GM19240 (cell line): ENCODE measurements at regions not wholly inside any gene's neighbourhood (a gene's known extent, or its start where the extent isn't known, plus 50 kb on each side); places are given as distances from the start of the nearest gene placed in this dataset.
"Not testable (repeated sequence)": the region's sequence is repeated elsewhere in the genome, so short reads cannot be mapped to it uniquely, and the experiment has no call there.

Source experiments
- DNase-seq: peaks from one replicate; pipeline ENCODE4 v3.0.0; 2011; ENCODE audit warnings: low spot score; ENCODE audit not compliant: insufficient read length

DNA sequence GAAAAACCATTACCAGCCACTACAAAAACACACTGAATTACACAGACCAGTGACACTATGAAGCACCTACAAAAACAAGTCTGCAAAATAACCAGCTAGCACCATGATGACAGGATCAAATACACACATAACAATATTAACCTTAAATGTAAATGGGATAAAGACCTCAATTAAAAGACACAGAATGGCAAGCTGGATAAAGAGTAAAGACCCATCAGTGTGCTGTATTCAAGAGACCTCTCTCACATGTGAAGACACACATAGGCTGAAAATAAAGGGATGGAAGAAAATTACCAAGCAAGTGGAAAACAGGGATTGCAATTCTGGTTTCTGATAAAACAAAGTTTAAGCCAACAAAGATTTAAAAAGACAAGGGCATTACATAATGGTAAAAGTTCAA is 482.7 kb upstream of the MCTP2 start:
- DNase-seq = no peak

DNA sequence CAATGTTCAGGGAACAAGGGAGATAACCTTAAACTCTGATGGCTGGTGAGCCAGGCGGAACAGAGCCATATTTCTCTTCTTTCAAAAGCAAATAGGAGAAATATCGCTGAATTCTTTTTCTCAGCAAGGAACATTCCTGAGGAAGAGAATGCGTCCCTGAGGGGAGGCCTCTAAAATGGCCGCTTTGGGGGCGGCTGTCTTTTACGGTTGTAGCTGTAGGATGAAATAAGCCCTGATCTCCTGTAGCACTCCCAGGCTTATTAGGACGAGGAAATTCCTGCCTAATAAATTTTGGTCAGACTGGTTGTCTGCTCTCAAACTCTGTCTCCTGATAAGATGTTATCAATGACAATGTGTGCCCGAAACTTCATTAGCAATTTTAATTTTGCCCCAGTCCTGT is 496.4 kb upstream of the MCTP2 start:
- DNase-seq = not testable (repeated sequence)

DNA sequence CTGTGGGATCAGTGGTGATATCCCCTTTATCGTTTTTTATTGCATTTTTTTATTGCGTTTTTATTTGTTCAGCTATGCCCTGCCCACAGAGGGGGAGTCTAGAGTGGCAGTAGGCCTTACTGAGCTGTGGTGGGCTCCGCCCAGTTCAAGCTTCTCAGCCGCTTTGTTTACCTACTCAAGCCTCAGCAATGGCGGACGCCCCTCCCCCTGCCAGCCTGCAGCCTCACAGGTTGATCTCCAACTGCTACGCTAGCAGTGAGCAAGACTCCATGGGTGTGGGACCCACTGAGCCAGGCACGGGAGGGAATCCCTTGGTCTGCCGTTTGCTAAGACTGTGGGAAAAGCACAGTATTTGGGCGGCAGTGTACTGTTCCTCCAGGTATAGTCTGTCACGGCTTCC is 500.6 kb upstream of the MCTP2 start:
- no peak for DNase-seq

DNA sequence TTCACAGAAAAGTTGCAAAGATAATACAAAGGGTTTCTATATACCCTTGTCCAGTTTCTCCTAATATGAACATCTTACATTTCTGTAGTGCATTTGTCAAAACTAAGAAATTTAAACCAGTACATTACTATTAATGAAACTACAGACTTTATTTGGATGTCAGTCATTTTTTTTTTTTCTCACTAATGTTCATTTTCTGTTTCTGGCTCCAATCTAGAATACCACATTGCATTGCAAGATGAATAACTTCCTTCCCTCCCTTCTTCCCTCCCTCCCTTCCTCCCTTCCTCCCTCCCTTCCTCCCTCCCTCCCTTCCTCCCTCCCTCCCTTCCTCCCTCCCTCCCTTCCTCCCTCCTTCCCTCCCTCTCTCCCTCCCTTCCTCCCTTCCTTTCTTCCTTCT is 509.2 kb upstream of the MCTP2 start:
- DNase-seq = no peak

DNA sequence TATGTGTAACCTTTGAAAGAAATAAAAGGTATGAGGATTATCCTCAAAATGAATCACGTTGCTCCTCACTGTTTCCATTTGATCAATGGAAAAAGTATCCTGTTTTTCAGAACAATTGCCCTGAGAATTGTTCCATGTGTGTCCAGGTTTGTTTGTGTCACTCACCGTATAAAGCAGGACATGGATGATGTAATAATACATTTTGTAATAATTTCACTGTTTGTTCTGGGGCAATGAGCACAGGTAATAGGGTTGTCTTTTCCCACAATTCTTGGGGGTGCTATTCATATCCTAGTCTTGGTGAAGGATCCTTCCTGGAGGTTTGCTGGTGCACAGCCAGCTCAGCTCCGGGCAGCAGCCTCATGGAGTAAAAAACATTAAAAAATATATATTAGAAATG is 510.8 kb upstream of the MCTP2 start:
- DNase-seq = no peak

DNA sequence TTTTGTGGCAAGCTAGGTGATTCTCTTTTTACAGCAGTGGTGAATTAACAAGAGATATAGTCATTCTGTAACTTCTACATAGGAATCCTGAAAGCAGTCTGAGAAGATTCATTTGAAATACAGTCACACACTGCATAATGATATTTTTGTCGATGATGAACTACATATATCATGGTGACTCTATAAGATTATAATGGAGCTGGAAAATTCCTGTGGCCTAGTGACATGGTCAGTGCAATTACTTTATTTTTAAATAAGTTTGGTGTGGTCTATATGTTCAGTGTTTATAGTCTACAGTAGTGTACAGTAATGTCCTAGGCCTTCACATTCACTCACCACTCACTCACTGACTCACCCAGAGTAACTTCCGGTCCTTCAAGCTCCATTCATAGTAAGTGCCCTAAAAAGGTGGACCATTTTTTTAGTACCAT is 511.4 kb upstream of the MCTP2 start:
- DNase-seq = no peak

DNA sequence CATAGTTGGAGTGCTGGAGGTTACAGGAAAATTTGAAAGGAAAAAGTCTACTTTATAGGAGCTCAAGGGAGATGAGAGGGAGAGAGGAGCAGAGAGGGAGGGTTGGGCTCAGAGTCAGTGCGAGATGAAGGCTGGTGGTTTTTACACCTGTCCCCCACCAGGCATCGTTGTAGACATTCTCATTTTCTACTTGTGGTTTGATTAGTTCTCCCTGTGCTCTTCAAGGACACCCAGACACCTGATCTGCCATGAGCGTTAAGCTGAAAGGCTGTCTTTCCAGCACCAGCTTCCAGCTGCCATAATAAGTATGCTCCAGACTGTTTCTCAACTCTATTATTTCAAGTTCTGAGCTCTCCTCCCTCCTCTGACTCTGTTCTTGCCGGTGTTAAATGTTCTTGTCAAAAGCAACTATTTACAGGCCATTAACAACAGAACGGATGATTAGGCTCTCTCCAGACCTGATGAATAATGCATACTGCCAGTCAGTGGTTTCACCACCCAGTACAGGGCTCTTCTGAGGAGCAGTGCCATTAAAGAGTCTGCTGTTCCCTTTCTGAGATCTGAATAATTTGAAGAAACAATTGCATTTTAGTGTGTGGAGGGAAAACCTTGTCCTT is 514.6 kb upstream of the MCTP2 start:
- no peak for DNase-seq

DNA sequence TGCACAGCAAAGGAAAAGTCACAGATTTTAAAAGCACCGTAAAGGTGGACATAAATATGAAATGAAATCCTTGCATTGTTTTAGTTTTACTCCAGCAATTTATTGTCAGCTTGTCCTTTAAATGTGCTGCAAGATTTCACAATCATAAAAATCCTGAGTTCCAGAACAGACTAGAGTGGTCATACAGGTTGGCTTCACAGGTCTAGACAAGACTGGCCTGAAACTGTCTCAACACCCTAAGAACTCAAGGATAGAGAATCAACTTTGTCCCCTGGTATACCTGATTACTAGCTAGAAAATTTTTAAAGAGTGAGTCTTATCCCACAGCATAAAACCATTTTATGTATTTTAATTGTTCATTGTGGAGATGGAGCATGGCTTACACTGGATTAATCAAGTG is 521.7 kb upstream of the MCTP2 start:
- DNase-seq = no peak

DNA sequence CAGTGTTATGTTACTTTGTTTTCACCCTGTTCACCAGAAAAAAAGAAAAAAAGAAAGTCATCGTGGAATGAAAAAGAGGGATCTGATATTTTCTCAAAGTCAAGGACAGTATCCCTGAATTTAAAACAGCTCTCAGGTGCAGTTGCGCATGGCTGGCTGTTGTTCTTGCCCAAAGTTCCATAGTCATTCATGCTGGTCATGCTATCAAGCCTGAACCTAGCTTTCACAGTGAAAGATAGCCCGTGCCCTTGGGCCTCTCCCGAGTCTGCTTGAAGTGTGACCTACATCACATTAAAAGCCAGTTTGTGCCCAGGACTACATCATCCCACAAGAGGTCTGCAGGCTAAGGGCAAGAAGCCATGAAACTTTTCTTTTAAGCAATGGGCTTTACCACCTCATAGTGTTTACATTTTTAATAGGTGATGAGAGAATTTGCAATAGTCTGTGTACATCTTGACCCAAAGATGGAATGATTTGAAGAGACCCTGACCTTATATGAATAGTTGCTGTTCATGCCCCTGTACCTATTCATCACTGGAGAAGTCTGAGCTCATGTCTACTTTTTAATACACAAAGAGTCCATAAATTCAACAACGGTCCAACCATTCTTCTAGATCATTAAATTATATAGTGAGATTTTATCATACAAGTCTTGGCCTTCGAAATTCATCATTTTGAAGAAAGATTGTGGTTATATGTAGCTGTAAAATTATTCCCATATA is 522.5 kb upstream of the MCTP2 start:
- DNase-seq = no peak

DNA sequence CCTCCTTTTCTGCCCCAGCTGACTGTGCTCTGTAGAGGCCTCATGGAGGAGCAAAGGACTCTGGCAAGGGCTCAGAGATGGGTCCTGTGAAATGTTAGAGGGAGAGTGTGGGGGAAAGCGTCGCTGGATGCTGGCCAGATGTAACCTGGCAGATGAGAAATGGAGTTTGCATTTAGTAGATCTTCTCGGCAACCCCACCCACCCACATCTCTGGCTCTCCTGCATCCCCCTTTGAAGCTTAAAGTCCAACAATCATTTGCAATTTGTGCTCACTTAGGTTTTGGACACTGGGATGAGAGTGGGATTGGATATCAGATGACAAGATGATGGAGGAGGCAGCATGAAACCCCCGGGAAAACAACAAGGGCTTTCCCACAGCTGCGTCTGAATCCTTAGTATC is 523.6 kb upstream of the MCTP2 start:
- DNase-seq = no peak

DNA sequence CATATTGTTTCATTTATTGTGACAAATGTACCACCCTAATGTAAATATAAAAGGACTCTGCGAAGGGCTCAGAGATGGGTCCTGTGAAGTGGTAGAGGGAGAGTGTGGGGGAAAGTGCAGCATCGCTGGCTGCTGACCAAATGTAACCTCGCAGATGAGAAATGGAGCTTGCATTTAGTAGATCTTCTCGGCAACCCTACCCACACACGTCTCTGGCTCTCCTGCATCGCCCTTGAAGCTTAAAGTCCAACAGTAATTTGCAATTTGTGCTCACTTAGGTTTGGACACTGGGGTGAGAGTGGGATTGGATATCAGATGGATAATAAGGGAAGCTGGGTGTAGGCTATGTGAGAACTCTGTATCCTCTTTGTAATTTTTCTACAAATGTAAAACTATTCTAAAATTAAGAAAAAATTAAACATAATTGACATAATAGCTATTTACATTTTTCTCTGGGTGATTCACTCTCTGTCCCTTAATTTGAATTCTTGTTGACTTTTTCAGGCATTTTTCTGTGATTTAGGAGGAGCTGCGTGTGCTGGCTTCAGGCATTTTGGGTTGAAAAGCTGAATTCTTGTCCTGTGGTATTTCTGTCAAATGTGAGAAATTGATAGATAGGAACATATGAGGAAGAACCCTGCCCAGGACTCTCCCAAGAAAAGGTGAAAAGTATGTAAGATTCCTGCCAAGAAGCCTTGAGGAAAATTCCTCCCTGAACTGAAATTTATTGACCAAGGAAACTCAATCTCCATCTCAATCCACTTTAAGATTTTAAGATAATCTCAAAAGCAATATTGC is 524.7 kb upstream of the MCTP2 start:
- no peak for DNase-seq

DNA sequence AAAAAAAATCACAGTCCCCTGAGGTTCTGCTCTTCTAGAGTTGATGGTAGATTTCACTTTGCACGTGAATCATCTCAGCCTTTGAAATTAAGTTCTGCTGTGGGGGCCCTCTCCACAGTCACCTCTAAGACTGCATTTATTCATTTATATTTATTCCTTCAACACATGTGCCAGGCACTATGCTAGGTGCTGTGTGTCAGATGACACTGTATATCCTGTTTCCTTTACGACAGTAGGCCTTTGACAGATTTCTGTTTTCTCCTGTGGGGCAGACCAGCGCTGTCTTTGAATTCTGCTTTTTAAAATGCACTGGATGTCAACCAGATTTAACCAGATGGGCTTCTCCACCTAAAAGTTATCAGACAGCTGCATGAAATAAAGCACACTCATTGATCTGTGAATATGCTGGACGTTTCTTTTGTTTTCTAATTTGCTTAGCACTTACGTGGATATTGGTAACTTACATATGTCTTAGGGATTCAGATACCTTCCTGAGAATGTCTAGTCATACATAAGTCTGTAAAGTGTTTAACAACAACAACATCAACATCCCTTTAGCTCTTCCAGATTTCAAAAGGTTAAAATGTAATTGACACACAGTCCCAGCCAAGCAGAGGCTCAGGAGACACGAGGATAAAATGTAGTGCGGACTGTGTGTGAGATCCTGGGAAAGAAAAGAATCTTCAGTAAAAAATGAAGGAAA is 525.5 kb upstream of the MCTP2 start:
- DNase-seq = no peak

DNA sequence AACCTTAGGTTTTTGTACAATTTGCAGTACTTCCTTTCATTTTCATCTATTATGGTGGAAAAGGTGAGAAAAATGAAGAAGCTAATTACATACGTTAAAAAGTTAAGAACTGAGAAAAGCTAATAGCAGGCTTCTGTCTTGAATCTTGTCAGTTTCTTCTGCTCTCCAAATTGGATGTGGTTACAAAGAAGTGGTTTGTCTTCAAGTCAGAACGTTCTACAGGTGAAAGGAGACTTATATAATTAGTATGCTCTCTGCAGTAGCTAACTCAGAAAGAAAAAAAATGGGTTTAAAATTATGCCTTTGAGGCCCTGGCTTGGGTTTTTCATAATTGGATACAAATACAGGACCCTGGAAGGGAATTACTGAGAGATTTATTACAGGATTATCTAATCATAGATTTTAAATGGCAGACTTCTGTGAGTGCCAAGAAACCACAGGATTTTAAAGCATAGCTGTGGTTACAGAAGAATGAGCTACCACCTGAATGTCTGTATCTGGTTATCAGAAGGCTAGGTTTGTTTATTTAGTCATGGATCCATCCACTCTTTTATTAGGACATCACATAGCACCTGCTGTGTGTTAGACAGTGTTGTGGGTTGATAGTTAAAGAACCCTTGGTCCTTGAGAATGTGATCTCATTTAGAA is 528.1 kb upstream of the MCTP2 start:
- DNase-seq = no peak

DNA sequence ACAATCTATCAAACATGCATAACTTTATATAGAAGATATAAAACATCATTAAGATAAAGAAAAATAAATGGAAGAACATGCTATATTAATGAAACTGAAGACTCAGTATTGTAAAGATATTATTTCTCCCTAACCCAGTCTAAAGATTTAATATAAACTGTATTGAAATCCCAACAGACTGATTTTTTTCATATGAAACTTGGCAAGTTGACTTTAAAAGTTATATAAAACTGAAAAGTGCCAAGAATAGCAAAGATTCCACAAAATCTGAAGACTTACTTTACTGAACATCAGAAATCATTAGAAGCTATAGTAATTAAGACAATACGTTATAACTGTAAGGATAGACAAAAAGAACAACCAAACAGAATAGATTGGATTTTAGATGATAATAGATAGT is 531.3 kb upstream of the MCTP2 start:
- no peak for DNase-seq

DNA sequence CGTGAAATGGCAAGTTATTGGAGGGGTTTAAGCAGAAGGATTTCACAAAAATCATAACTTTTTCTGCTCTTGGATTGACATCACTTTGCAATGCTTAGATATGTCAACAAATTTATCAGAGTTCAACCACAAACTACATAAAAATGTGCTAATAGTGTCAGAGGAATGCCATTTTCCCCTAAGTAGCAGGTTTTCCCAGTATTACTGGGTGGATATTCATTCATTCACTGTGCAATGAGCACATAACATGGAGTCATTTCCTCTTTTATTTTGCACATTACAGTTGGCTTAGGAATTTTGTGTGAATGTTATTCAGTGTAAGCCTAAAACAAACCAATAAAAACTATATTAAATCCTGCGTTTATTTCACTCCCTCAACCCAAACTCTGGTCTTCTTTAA is 537.3 kb upstream of the MCTP2 start:
- no peak for DNase-seq

DNA sequence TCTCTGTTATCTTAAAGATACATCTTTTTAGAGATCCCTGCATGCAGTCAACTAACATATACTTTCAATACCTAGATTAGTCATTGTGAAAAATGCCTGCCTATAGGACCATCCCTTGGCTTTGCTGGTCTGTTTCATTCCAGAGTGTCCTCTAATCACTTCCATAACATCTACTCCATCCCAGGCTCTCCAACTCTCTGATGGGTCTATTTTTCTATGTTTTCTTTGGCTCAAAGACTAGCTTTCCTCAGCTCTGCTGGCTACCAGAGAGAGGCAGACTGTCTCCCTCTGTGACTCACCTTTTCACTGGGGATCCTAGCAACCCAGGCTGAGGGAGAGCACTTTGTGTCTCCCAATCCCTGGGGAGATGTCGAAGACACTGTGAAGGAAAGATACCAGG is 547.7 kb upstream of the MCTP2 start:
- DNase-seq = no peak

DNA sequence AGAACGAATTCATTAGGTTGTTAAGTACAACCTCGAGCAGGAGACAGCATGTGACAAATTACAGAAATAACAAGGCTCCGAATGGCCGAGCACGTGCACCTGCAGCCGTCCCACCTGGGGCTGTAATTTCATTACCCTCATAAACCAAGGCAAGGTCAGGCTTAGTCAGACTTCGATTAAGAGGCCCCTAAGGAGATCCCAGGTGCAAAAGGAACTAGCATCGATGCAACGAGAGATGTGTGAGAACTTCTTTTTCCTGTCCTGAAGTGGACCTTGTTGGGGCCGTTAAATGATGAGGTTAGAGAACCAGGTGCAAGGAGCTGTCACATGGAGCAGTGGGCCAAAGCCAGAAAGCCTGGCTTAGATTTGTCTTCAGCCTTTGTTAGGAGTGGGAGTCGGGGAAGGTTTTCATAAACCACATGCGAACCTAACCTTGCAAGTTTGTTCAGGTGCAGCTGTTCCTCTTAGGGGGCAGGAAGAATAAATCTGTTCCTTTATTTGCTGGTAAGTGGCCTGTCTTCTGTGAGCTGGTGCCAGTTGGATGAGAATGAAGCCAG is 559.9 kb upstream of the MCTP2 start:
- no peak for DNase-seq

DNA sequence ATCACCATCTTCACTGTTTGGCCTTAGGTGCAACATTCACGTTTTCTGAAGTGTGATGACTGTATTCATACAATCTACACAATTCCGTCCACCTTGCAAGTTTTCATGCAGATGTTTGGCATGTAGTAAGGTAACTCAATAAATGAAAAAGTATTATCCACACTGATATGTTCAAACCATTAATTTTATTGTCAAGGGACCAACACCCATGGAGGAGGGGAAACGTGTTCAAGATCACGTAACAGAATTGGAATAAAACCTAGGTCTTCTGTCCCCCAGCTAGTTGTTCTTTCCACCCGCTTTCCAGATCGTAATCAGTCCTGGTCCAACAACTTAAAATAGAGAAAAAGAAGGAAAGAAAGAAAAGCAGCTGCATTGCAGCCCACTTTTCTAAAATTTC is 560.4 kb upstream of the MCTP2 start:
- no peak for DNase-seq

DNA sequence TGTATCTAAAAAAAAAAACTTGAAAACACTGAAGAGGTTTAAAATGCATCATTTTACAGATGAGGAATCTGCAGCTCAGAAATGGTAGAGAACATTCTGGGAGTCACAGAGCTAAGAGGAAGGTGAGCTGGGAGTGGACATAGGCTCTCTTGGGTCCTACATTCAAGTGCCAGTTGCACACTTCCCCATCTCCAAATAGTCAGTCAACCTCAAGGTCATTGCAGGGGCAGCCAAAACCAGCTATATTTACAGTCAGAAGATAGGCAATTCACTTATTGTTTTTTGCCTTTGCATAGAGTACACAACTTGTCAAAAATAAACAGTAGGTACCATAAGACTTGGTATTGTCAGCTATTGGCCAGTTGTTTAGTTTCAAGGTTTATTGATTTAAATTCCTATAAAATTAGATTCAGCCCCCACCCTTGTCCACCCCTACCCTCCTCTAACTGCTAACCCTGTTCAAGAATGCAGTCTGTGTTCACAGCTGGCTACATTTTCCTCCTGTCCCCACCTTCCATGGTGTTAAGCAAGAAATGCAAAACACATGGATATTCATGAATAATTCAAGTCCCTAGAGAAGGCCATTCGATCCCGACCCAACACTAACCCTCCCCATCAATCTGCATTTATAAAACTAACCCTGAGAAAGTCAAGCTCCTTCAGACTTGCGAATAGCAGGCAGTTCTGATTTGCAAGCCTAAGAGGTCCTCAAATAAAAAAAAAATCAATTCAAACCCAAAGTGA is 567.0 kb upstream of the MCTP2 start:
- no peak for DNase-seq

DNA sequence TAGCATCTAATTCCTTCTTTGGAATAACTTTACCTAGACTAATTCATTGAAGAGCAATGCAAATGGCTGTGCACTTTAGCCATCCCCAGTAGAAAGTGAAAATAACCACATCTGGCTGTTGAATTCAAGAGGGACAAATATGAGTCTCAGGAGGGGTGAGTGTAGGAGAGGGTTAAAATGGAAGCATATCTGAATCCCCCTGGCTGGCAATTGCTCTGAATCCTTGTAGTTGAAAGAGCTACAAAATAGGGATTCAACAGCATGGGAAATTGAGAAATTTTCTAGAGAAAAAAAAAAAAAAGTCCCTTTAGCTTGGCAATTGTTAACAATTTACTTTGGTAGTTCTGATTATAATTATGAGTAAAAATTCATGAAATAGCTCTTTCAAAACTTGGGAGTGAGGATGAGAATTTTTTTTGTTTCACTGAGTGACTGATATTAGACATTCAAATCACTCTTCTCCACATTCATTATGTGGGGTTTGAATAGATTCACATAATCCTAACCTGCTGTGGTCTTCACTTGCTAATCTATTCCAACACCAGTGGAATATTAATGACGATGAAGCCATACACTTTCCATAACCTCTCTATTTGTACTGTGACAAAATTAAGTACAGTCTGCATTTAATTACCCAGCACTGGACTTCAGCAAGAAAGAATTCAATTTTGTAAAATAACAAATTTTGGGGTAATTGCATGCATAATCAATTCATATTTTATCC is 569.0 kb upstream of the MCTP2 start:
- no peak for DNase-seq
